Neural cell (in vitro differentiated cells): ENCODE measurements at regions not wholly inside any gene's neighbourhood (a gene's known extent, or its start where the extent isn't known, plus 50 kb on each side); places are given as distances from the start of the nearest gene placed in this dataset.

Source experiments
- EZH2 ChIP-seq: fragments of 200-600, 300-800 bp; shearing (Covaris generic), sonication (generic); IDR thresholded peaks from 2 replicates; pipeline ENCODE4 v1.6.1; 2014; ENCODE audit warnings: antibody characterized with exemption, low read length, borderline replicate concordance, mild to moderate bottlenecking; ENCODE audit not compliant: insufficient read depth, poor library complexity, severe bottlenecking
- RAD21 ChIP-seq: fragments of 450-650 bp; conservative IDR thresholded peaks from 2 replicates; pipeline ENCODE4 v1.6.1; 2014; ENCODE audit warnings: antibody characterized with exemption, mild to moderate bottlenecking, moderate library complexity
- SMC3 ChIP-seq: fragments of 450-650 bp; conservative IDR thresholded peaks from 2 replicates; pipeline ENCODE4 v1.6.1; 2014; ENCODE audit warnings: antibody characterized with exemption, mild to moderate bottlenecking, moderate library complexity; ENCODE audit not compliant: poor library complexity
- TF ChIP-seq, protein P1 (sequence below): fragments of 450-650 bp; IDR thresholded peaks from 2 replicates; pipeline ENCODE4 v1.5.1; 2014; ENCODE audit warnings: antibody characterized with exemption, mild to moderate bottlenecking, moderate library complexity; ENCODE audit not compliant: poor library complexity, severe bottlenecking
- TF ChIP-seq, protein P2 (sequence below): IDR thresholded peaks from 2 replicates; pipeline ENCODE4 v1.6.1; 2012; ENCODE audit warnings: borderline replicate concordance

DNA sequence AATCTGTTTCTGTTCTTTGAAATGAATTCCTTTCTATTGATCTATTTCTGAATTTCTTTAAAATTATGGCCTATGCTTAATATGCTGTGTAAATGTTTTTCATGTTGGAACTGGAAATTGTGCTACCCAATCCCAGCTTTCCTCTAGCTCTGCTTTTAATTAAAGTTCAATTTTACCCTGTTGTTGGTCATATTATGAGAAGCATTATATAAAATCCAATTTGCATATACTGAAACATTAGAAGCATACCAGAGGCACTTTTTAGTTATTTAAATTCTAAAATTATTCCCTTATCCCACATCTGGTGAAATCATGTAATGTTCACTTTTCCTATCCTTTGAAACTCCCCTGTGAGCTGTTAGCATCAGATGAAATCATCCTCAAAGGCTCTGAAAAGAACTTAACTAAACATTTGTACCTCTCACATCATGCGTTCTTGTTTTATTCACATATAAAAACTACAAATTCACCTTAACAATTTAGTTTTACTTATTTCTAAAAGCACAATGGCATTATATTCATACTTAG, 160.6 kb upstream of the COL21A1 start:
- TF ChIP-seq, protein P1, sequence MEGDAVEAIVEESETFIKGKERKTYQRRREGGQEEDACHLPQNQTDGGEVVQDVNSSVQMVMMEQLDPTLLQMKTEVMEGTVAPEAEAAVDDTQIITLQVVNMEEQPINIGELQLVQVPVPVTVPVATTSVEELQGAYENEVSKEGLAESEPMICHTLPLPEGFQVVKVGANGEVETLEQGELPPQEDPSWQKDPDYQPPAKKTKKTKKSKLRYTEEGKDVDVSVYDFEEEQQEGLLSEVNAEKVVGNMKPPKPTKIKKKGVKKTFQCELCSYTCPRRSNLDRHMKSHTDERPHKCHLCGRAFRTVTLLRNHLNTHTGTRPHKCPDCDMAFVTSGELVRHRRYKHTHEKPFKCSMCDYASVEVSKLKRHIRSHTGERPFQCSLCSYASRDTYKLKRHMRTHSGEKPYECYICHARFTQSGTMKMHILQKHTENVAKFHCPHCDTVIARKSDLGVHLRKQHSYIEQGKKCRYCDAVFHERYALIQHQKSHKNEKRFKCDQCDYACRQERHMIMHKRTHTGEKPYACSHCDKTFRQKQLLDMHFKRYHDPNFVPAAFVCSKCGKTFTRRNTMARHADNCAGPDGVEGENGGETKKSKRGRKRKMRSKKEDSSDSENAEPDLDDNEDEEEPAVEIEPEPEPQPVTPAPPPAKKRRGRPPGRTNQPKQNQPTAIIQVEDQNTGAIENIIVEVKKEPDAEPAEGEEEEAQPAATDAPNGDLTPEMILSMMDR: no peak
- TF ChIP-seq EZH2 (no peak), SMC3 (no peak), RAD21 (no peak)
- TF ChIP-seq, protein P2, sequence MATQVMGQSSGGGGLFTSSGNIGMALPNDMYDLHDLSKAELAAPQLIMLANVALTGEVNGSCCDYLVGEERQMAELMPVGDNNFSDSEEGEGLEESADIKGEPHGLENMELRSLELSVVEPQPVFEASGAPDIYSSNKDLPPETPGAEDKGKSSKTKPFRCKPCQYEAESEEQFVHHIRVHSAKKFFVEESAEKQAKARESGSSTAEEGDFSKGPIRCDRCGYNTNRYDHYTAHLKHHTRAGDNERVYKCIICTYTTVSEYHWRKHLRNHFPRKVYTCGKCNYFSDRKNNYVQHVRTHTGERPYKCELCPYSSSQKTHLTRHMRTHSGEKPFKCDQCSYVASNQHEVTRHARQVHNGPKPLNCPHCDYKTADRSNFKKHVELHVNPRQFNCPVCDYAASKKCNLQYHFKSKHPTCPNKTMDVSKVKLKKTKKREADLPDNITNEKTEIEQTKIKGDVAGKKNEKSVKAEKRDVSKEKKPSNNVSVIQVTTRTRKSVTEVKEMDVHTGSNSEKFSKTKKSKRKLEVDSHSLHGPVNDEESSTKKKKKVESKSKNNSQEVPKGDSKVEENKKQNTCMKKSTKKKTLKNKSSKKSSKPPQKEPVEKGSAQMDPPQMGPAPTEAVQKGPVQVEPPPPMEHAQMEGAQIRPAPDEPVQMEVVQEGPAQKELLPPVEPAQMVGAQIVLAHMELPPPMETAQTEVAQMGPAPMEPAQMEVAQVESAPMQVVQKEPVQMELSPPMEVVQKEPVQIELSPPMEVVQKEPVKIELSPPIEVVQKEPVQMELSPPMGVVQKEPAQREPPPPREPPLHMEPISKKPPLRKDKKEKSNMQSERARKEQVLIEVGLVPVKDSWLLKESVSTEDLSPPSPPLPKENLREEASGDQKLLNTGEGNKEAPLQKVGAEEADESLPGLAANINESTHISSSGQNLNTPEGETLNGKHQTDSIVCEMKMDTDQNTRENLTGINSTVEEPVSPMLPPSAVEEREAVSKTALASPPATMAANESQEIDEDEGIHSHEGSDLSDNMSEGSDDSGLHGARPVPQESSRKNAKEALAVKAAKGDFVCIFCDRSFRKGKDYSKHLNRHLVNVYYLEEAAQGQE: no peak
